ENCODE measurements at regions not wholly inside any gene's neighbourhood (a gene's known extent, or its start where the extent isn't known, plus 50 kb on each side); places are given as distances from the start of the nearest gene placed in this dataset.

GRCh38 chr3:180836766-180837165 is 75.7 kb upstream of the FXR1 start:
- TF ChIP-seq CTCF (conservative IDR thresholded peaks at IDR 0.05; ENCODE audit: low read depth, low read length) (no peak), EZH2 (IDR thresholded peaks at IDR 0.05; ENCODE audit: borderline replicate concordance, low read depth, low read length, poor library complexity, severe bottlenecking) (no peak)

Measured in A673 (cell line).